ENCODE measurements at regions not wholly inside any gene's neighbourhood (a gene's known extent, or its start where the extent isn't known, plus 50 kb on each side); places are given as distances from the start of the nearest gene placed in this dataset.
"Not testable (repeated sequence)": the region's sequence is repeated elsewhere in the genome, so short reads cannot be mapped to it uniquely, and the experiment has no call there.

DNA sequence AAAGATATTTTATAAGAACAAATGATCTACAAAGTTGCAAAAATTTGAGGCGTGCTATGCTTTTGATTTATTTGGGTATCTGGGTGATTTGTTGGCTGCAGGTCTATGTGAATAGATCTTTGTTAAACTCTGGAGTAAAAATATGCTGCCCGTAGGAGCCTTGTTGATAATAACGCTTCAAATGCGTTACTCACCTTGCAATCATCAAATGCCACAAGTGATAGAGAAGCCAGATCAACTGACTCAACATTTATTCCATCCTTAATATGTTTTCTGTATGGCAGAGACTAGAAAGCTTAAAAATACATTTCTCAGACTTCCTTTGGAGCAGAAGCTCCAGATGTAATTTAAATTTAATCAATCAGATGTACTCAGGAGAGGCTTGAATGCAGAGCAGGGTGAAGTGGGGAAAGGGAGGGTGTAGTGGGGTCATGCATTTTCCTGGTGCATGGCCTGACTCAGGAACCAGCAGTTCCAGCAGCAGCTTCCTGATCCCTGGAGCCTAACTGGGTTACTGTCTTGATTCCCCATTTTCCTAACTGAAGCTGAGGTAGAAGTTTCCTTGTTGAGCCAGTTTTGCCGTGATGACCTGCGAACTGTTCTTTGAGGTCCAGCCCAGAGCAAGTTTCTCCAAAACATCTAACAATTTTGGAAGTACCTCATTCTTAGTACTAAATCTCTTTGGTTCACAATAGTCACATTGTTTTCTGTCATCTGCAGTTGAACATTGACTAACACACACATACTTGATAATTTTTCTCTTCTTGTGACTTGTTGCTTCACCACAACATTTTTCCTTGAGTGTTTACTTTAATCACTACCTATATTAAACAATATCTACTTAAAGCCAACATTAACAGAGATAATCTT, 284.7 kb upstream of the CWC22 start:
- no peak for DNase-seq (ENCODE audit: low read depth)

DNA sequence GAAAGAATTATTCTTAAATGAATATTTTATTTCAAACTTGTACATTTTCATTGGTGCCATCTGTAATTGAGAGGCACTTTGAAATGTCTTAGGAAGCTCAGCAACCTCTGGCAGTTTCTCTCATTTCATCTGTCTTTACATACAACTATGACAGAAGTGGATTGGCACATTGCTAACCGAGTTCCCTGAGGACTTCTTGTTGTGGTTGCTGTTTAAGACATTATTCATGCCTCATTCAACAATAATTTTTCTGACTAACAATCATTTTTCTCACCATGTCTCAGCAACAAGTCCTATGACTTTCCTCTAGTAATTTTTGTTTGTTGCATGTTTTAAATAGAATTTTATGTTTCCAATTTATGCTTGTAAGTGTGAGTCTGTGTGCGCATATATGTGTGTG, 284.0 kb upstream of the CWC22 start:
- no peak for DNase-seq (ENCODE audit: low read depth)

DNA sequence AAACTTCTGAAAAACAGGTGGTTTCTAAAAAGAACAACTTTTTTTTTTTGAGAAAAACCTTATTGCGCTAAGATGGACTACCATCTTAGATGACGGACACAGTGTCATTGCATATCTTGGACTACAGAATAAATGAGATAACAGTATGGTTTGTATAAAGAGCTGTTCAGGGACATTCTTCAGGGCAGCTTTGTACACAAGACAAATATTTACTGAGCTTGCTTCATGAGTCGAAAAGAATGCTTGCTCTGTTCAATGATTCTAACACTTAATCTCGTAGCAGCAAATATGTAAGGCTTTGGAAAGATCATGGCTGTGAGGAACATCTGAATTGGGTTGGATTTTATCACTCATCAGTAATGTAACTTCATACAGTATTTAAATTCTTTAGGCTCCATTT, 282.5 kb upstream of the CWC22 start:
- DNase-seq (ENCODE audit: low read depth), result no peak

DNA sequence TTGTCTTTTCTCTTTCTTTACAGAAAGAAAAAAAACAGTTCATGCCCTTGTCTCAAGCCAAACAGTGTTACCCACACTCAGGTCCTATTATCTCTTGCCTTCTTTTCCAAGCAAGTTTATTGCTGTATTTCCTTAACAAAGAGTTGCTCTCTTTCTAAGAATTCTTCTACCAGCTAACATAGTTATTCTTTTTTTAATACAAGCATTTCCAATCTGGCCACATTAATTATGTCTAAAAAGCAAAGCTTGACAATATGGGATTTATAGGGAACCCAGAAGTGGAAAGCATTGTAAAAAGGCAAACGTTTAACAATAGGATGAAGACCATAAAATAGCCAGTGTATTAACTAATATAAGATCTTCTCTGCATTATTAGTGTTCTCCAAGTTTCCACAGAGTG, 272.5 kb upstream of the CWC22 start:
- no peak for DNase-seq (ENCODE audit: low read depth)

DNA sequence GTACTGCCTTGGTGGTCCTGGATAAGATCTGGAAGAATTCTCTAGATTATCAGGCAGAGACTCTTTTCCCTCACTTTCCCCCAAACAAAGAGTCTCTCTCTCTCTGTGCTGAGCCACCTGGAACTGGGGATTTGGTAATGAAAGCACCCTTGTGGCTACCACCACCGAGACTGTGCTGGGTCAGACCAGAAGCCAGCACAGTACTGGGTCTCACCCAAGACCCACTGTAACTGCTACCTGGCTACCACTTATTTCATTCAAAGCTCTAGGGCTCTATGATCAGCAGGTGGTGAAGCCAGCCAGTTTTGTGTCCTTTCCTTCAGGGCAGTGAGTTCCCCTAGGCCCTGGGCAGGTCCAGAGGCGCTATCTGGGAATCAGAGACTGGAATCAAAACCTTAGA, 269.6 kb upstream of the CWC22 start:
- no peak for DNase-seq (ENCODE audit: low read depth)

DNA sequence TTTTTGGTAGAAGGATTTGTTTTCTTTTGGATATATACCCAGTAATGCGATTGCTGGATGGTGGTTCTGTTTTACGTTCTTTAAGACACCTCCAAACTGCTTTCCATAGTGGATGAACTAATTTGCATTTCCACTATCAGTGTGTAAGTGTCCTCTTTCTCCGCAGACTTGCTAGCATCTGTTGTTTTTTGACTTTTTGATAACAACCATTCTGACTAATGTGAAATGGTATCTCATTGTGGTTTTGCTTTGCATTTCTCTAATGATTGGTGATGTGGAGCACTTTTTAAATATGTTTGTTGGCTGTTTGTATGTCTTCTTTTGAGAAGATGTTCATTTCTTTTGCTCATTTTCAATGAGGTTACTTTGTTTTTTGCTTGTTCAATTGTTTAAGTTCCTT, 260.9 kb upstream of the CWC22 start:
- no peak for DNase-seq (ENCODE audit: low read depth)

DNA sequence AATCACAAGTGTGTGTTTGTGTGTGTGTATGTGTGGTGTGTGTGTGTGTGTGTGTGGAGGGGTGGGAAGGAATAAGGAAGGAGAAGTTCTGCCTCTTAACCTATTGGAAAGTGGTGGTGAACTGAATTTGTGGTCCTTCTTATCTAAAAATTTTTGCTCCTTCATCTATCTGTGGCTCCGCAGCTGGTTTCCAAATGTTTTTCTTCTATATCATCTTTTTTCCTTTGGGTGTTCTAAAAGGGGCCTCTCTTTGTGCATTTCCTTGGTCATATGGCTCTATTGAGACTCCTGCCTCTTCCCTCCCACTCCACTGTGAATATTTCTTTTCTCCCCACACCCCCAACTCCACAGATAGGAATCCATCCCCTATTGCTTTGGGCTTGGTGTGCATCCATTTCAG, 254.9 kb upstream of the CWC22 start:
- DNase-seq (ENCODE audit: low read depth), result no peak

DNA sequence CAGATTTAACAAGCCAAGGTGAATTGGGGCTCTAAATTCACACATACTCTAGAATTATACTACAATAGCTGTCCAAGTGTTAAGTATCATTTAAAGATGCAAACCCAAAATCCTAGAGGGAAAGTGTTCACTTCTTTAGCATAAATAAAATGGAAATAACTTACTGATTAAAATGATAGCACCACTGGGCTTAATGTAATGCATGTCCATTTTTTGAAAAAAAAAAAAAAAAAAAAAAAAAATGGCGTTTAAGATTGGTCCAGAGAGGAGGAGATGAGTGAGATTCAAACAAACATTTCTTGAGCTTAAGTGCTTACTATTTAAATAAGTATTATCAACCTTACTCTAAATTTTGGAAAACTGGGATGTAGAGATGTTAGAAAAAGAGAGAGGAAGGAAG, 251.5 kb upstream of the CWC22 start:
- DNase-seq (ENCODE audit: low read depth), result no peak

DNA sequence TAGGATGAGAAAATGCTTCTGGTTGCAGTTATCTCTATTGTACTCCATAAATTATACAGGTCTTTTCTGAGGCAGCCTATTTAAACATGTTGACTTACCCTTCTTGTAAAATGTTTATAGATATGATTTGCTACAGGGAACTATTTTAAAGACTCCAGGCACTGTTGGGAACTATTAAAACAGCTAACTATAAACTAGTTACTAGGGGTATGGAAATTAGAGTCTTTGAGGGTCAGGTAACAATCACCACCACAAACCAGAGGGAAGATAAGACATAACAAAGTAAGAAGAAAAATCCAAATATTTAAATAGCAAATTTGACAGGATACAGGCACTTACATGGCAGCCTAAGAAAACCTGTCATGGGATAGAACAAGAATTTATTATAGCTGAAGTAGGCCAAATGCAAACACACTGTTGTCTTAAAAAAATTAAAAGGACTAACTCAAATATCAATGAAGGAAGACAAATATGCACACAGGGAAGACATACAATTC, 251.0 kb upstream of the CWC22 start:
- DNase-seq (ENCODE audit: low read depth), result no peak

DNA sequence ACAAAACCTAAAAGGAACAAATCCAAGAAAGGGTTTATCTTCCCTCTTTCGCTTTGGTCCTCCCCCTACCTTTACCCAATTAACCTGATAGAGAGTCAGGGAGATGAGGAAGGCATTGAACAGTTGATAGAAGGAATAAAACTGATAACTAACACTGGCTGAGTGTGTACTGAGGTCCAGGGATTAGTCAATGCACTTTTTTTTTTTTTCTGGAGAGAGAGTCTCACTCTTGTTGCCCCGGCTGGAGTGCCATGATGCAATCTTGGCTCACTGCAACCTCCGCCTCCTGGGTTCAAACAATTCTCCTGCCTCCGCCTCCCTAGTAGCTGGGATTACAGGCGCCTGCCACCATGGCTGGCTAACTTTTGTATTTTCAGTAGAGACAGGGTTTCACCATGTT, 250.2 kb upstream of the CWC22 start:
- DNase-seq (ENCODE audit: low read depth), result no peak

DNA sequence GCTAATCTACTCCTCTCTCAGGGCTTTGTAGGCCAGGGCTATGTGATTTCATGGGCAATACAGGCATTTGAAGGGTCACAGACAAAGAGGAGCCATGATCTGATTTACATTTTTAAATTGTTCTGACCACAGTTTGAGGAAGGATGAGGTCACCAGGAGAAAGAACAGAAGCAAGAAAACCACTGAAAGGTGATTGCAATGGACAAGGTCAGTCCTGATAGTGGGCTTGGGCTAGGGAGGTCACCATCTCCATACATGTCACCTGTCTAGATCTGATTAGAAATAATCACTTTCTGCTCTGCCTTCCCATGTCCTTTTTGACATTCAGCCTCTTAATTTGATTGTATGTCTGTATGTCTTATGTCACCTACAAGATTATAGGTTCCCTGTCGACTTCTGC, 248.9 kb upstream of the CWC22 start:
- no peak for DNase-seq (ENCODE audit: low read depth)

DNA sequence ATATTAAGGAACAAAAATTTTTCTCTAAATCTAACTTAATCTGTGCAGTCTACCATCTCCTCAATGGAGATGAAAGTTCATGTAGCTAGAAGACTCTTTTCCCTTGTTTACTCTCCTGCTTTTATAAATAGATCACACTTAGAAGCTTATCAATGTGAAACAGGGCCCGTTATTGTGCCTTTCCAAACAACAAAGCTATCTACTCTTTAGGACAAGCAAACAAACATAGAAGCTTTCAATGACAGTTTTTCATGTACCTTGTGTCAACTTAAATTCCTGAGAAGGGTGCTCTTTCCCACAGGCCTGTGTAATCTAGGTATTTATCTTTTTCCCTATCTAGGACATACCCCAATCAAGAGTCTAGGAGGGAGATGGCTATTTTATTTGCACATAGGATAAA, 247.8 kb upstream of the CWC22 start:
- DNase-seq (ENCODE audit: low read depth), result no peak

DNA sequence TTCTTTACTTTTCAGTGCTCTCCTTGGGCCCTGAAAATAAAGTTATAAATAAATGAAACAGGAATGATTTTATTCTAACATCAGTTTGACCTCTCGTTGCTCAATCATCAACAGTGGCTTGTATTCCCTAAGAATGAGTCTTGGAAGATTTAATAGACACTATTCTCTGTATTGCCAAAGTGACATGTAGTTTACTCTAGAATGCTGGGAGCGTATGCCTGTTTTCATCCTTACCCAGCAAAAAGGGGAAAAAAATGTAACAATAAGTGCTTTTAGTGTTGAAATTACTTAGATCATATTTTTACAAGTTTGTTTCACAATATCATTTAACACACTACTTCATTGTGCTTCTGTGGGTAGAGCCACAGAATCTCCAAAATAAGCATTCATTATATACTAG, 240.6 kb upstream of the CWC22 start:
- DNase-seq (ENCODE audit: low read depth), result no peak

DNA sequence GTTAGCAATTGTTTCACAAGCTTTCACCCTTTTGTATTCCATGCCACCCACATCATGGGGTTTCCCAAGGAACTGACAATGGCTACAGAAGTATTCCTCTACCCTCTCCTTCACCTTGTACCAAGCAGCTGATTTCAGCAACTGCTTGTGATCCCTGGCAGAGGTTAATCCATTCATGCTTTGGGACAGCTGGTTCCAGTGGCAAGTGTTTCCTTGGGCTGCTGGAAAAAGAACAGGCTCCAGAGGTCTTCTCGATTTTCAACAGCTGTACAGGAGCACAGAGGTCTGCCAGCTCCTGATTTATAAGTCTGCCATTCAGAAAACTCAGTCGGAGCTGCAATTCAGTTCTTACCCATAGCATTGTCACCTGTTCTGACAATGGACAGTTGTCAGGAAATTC, 239.2 kb upstream of the CWC22 start:
- no peak for DNase-seq (ENCODE audit: low read depth)

DNA sequence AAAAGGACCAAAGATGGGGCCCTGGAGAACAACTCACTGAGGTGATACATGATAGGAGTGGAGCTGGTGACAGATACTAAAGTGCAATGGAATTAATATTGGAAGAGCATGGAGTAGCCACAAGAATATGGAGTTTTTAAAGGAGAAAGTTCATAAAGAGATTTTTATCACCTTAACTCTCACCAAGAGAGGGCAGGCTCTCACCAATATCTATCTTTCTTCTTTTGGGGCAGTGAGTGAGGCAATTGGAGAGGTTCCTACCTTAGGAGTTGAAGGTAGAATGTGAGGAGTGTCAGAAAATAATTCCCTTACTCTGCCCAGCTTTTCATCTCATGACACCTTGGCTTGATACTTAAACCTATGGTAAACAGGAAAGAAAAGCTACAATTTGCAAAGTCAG, 233.7 kb upstream of the CWC22 start:
- no peak for DNase-seq (ENCODE audit: low read depth)

DNA sequence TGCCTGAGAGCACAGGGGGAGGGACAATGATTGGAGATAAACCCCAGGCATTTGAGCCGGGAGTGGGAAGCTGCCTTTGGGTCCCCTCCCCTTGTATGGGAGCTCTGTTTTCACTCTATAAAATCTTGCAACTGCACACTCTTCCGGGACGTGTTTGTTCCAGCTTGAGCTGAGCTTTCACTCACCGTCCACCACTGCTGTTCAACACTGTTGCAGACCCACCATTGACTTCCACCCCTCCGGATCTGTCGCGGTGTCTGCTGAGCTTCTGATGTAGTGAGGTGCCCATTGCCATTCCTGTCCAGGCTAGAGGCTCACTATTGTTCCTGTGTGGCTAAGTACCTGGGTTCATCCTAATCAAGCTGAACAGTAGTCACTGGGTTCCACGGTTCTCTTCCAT, 231.6 kb upstream of the CWC22 start:
- no peak for DNase-seq (ENCODE audit: low read depth)

DNA sequence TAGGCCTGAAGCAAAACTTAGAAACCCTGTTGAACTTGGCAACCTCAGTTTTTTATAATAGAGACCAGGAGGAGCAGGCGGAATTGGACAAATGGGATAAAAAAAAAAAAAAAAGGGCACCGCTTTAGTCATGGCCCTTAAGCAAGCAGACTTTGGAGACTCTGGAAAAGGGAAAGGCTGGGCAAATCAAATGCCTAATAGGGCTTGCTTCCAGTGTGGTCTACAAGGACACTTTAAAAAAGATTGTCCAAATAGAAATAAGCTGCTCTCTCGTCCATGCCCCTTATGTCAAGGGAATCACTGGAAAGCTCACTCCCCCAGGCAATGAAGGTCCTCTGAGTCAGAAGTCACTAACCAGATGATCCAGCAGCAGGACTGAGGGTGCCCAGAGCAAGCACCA, 229.0 kb upstream of the CWC22 start:
- DNase-seq (ENCODE audit: low read depth), result not testable (repeated sequence)

DNA sequence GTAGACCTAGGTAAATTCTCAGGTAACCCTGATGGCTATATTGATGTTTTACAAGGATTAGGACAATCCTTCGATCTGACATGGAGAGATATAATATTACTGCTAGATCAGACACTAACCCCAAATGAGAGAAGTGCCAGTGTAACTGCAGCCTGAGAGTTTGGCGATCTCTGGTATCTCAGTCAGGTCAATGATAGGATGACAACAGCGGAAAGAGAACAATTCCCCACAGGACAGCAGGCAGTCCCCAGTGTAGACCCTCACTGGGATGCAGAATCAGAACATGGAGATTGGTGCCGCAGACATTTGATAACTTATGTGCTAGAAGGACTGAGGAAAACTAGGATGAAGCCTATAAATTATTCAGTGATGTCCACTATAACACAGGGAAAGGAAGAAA, 228.4 kb upstream of the CWC22 start:
- DNase-seq (ENCODE audit: low read depth), result not testable (repeated sequence)

DNA sequence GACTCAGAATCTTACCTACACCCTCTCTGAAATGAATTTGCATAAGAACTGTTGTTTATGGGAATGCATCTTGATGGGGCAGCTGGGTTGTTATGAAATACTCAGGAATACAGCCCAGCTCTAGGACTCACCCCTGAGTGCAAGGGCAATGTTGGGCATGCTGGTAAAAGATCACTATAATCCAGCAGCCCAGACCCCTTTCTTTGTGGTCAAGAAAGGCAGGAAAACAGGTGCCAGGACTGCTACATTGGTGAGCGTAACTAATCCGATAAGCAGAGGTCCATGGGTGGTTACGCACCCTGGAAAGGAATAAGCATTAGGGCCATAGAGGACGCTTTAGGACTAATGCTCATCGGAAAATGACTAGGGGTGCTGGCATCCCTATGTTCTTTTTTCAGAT, 227.9 kb upstream of the CWC22 start:
- not testable (repeated sequence) for DNase-seq (ENCODE audit: low read depth)

DNA sequence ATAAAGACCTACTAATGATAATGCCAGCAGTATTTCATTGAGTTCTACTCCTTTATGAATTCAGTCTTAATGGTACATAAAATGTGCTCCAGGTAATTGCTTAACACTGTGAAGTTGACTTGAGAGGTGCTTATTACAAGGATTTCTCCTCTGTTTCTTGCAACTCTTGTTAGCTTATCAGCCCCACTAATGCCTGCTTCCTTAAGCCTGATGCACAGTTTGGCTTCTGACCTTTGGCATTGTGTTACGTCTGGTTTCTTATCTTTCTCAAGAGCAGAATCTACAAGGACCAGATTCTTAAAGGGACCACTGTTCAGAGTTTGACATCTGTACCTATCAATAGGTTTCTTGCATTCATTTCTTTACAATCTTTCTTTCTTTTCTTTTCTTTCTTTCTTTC, 223.9 kb upstream of the CWC22 start:
- DNase-seq (ENCODE audit: low read depth), result no peak

DNA sequence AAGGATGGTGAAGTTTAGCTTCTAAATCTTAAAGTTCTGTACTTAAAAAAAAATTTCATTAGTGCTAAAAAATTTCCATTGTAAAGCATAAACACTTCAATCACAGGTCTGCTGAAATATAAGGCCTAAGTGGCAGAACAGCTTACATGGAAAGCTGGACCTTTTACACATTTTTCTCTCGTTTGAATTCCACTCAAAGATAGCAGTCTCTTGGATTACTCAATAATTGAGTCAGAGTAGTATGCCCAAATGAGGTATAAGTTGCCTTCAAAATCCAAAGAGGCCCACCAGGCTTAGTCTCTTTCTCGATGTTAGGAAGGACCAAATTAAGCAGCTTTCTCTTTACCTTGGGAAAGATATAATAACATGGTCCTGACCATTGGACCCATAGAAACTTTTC, 220.4 kb upstream of the CWC22 start:
- no peak for DNase-seq (ENCODE audit: low read depth)

DNA sequence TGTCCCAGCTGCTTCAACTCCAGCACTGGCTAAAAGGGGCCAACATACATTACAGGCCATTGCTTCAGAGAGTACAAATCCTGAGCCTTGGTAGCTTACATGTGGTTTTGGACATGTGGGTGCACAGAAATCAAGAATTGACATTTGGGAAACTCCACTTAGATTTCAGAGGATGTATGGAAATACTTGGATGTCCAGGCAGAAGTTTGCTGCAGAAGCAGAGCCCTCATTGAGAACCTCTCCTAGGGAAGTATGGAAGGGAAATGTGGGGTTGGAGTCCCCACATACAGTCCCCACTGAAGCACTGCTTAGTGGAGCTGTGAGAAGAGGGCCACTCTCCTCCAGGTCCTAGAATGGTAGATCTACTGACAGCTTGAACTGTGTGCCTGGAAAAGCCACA, 218.0 kb upstream of the CWC22 start:
- DNase-seq (ENCODE audit: low read depth), result no peak

DNA sequence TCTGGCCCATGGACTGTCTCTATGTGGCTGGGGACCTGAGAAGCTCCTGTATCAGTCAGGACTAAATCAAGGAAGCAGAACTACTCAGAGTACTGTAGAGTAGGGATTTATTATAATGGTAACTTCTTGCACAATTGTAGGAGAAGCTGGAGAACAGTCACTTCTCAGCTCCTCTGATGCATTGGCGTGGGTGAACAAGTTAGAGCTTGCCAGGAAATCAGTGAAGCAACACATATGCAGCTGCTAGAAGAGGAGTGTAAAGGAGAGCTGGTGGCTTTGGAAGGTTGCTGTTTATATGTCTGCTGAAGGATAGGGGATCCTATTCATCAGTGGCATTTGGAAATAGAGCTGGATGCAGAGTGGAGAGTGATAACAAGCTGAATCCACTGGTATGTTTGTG, 215.5 kb upstream of the CWC22 start:
- DNase-seq (ENCODE audit: low read depth), result no peak

DNA sequence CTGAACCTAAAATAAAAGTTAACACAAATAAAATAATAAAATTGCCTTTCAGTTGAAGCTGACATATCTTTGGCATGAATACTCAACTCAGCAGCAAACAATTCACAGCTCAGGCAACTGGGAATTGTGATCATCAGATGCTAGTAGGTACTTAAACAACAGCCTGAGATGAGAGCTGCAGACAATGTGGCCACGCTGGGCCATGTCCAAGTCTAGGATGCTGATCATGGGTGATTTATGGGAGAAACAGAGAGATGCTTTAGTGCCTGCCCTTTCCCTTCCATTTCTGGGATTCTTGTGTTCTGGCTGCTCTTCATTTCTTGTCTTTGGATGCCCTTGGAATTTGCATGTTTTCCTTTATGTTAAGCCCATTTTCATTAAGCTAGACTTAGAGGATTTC, 212.4 kb upstream of the CWC22 start:
- DNase-seq (ENCODE audit: low read depth), result no peak

All from T follicular helper cell (primary cell).